Stimulated activated CD4-positive, alpha-beta T cell treated with anti-CD3 and anti-CD28 coated beads, Interleukin-15, amount 100 ng/mL, for 48 hours (primary cell): ENCODE measurements at regions not wholly inside any gene's neighbourhood (a gene's known extent, or its start where the extent isn't known, plus 50 kb on each side); places are given as distances from the start of the nearest gene placed in this dataset.

Experiments
- DNase-seq, 2 donors: peaks; one replicate each; pipeline ENCODE4 v3.0.0-alpha.2; 2020; ENCODE audit warnings: low read depth in 2 of 2

- no peak for DNase-seq
These were observed 423.2 kb downstream of the ATP23 start for GRCh38 chr12:58364389-58365086.

- DNase-seq: no peak
These were observed 423.7 kb downstream of the ATP23 start for GRCh38 chr12:58365087-58365390.

DNA sequence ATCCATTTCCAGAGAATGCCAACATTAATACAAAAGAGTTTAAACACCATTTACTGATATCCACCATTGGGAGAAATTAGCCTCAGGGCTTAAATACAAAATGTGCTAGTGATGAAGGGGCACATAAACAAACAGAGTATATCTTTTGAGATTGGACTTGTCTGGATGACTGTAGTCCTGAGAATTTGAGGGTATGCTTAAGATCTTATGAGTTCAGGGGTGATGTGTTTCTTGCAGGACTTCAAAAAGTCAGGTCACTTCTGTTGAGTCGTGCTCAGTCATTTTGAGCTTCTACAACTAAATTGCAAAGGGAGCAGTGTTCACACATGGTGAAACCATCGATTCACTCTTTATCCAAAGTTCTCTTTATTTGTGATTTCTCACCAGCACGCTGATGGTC, 425.7 kb downstream of the ATP23 start:
- no peak for DNase-seq

DNA sequence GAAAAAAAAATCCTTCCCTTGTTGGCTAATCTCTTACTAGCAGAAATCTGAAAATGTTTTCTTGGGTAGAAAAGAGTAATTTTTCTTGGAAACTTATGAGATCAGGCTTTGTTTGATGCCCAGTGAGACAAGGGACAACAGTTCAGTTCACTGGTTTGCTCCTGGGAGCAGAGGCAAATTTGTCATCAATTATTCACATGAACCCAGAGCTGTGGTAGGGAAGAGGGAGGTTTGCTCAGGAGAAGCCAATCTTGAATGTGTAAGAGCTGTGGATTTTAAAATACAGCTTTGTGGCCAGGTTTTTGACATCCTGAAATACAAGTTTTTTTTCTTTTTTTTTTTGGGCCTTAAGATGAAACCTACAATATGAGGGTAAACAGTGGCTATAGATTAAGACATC, 426.6 kb downstream of the ATP23 start:
- no peak for DNase-seq

- no peak for DNase-seq
These were observed 428.2 kb downstream of the ATP23 start for GRCh38 chr12:58369576-58369975.

DNA sequence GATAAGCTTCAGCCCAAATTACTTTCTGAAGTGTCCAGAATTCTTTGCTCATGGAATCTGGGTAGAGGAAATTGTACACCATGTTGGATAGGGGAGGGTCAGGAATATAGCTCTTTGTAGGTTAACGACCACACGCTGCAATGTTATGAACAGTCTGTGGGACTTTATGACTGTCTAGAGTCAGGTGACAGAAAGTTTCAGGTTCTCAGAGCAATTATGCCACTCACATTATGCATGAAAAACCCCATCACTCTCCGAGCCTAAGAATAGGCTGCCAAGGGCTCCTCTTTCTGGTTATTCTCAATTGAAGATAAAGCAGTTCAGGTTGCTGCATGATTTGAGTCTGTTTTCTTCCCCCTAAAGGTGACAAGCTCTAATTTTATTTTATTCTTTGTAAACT, 430.9 kb downstream of the ATP23 start:
- no peak for DNase-seq

DNA sequence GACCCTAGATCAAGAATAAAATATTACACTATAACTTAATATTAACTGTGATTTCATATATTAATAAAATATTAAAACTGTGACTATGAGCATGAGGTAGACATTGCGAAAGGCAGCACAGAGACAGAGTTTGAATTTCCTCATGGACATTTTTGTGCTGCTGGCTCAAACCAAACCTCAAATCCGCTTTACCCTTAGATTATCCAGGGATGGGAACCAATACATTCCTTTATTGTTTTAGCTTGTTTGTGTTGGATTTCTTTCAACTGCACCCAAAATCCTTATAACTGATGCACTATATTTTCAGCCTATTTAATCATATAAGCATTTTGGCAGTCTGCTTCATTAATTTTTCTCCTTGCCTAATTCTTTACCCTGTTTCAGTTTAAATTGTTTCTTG, 436.7 kb downstream of the ATP23 start:
- DNase-seq: no peak

- no peak for DNase-seq
These were observed 440.2 kb downstream of the ATP23 start for GRCh38 chr12:58381546-58381945.

GRCh38 chr12:58384196-58384595, 442.8 kb downstream of the ATP23 start:
- no peak for DNase-seq

DNA sequence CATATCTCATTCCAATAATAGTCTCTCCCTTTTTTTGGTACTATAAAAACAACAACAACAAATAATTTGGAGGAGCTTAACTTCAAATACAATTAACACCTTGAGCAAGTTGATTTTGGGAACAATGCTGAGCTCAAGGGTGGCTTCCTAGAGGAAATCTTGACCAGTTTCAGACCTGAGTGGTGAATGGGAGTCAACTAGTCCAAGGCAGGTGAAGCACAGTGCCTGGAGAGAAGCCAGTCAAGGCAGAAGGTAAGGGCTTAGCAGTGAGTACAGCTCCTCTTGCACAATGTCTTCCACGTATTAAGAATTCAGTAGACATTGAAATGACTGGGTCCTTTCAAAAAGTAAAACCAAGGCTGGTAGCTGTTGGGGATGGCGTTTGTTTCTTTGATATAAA, 444.8 kb downstream of the ATP23 start:
- DNase-seq: no peak

DNA sequence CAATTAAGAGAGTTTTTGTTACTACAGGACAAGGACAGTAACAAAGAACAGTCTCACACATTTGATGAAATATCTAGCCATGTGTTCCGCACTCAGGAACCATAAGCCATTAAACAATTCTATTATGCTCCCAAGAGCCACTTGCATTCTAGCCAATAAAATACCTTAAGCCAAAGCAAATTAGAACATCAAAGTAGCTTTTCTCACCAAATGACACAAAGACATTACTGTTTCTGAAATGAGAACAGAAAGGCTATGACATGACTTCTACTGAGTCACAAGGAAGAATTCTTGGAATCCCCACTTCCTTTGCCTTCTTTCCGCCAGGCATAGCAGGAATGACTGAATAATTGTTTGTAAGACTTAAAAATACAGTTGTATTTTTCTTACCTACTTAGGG, 445.8 kb downstream of the ATP23 start:
- DNase-seq: no peak

- no peak for DNase-seq
These were observed 446.9 kb downstream of the ATP23 start for GRCh38 chr12:58388261-58388660.

GRCh38 chr12:58393152-58393551, 451.8 kb downstream of the ATP23 start:
- no peak for DNase-seq

DNA sequence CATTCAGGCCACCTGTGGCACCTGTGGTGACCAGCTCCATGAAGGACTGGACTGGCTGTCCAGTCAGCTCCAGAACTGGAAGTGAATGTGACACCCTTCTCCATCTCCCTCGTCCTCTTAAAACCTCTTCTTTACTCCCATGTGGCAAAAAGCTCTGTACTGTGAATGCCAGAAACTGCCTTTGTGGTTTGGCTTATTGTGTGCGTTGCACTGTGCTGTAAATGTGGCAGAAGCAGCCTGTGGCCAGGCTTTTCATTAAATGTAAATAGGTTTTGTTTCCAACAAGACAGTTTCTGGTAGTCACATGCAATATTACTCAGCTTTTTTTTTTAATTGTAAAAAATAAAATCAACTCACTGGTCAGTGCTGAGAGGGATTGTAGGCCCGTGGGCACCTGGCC, 453.7 kb downstream of the ATP23 start:
- no peak for DNase-seq

DNA sequence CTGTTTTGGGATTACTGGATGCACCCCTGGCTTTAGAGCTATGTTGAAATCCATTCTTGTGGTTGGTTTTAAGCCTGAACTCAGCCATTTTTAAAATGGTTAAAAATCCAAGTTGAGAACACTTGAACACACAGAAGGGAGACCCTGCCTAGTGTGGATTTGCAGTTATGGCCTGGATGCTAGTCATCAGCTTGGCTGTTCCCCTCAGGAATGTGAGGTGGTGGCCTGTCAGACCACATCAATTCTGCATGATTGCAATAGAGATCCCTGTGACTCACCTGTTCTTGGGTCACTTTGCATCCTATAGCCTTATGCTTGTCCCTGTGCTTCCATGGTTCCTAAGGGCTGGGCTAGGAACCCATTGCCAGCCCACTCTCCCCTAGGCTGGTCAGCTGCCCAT, 454.1 kb downstream of the ATP23 start:
- DNase-seq: no peak

DNA sequence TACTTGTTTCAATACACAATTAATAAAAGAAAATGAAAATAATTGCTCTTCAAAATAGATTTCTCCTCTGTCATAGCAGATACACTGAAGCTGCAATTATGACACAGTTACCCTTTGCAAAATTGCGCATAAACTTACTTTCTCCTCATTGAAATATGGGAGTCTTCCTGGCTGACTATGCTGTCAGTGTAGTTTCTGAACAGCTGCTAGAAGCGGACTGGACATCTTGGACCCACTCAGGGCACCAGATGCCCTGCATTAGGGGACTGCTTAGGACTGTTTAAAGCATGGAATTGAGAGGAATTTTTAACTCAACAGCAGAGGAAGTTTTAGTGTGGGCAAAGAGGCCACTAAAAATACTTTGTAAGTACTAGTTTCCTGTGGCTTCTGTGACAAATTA, 454.9 kb downstream of the ATP23 start:
- no peak for DNase-seq

DNA sequence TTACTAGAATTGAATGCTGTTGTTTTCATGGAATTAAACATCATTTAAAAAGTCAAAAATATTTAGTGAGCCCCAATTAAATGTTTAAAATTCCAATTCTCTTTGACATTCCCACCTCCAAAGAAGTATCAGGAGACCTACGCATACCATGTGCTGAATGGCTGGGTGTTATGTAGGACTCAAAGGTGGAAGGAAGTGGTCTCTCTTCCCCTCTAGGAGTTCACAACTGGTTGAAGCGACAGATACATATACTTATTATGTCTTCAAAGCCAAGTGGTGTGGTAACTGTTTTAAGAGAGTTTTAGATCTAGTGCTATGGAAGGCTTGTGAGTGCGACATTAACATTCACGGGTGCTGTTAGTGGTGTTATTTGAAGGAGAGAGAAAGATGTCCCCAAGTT, 464.0 kb downstream of the ATP23 start:
- no peak for DNase-seq

GRCh38 chr12:58408516-58408915, 467.1 kb downstream of the ATP23 start:
- DNase-seq: no peak

- DNase-seq: no peak
These were observed 471.2 kb downstream of the ATP23 start for GRCh38 chr12:58412461-58413060.

- DNase-seq: no peak
These were observed 472.4 kb downstream of the ATP23 start for GRCh38 chr12:58413794-58414193.

DNA sequence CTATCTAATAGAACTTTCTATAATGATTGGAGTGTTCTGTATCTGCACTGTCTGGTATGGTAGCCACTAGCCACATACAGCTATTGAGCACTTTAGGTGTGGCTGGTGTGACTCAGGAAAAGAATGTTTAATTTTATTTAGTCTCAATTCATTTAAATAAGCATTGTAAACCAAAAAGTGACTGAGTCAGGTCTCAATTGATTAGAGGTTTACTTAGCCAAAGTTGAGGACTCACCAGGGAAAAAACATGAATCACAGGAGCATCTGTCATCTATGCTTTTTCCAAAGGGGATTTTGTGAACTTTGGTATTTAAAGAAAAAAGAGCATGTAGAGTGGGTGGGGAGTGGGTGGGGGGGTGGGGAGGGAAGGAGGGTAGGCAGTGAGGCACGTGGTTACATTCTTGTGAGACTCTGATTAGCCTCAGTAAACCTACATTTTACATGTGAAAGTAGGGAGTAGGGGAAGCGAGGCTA, 473.1 kb downstream of the ATP23 start:
- no peak for DNase-seq

DNA sequence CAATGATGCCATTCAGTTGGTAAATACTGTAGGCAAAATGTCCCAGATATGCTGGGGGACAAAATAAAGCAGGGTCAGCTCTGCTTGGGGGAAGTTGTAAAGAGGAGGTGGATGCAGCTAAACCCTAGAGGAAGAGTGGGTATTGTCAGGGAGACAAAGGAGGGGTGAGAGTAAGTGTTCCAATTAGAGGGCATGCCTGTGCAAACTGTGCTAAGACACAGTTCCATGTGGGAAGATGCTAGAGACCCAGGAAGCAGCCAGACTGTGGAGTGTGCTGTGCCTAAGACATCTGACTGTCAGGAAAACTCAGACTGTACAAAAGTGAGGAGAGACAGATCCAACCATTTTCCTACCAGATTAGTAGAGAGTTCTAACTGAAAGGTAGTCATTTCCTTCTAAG, 474.3 kb downstream of the ATP23 start:
- no peak for DNase-seq

GRCh38 chr12:58416236-58416635, 474.9 kb downstream of the ATP23 start:
- DNase-seq: no peak

- DNase-seq: no peak
These were observed 477.9 kb downstream of the ATP23 start for GRCh38 chr12:58419196-58419760.
